Right lobe of liver (tissue), 6 donors: ENCODE measurements at regions not wholly inside any gene's neighbourhood (a gene's known extent, or its start where the extent isn't known, plus 50 kb on each side); places are given as distances from the start of the nearest gene placed in this dataset.
A peak's percentile ranks its signal among the peaks of the same experiment; 100 is the strongest.

Source experiments
- ATAC-seq, 4 donors: fragments of 200-7000 bp; cut with Tn5 transposase; one replicate each; pipeline ENCODE4 v1.9.1; 2020; ENCODE audit warnings: mild to moderate bottlenecking in 4 of 4, moderate library complexity in 4 of 4
- DNase-seq, 3 donors: peaks; one replicate each; pipeline ENCODE4 v3.0.0-alpha.2; 2020
- H3K27ac ChIP-seq, 3 donors: fragments of 200-600 bp; one replicate each; pipeline ENCODE4 v1.8.0; 2022
- H3K27me3 ChIP-seq, 2 donors: fragments of 200-600 bp; one replicate each; pipeline ENCODE4 v1.8.0; 2022
- H3K36me3 ChIP-seq, 4 donors: fragments of 200-600 bp; sonication (generic) in 1 of 4; one replicate each; pipeline versions ENCODE4 v1.5.1 to v1.8.0; 2017 to 2022; ENCODE audit warnings: control low read depth in 1 of 4
- H3K4me1 ChIP-seq, 4 donors: fragments of 200-600 bp; sonication (generic) in 1 of 4; one replicate each; pipeline versions ENCODE4 v1.5.1 to v1.8.0; 2017 to 2022; ENCODE audit warnings: control low read depth in 1 of 4
- H3K4me3 ChIP-seq, 3 donors: fragments of 200-600 bp; one replicate each; pipeline ENCODE4 v1.8.0; 2022
- H3K9me3 ChIP-seq, 4 donors: fragments of 200-600 bp; sonication (generic) in 1 of 4; one replicate each; pipeline versions ENCODE4 v1.5.1 to v1.8.0; 2017 to 2022; ENCODE audit warnings: control low read depth in 1 of 4
- CTCF ChIP-seq, 4 donors: fragments of 200-600 bp in 3 of 4; fragments of 450-650 bp in 1 of 4; IDR thresholded peaks; one replicate each; pipeline versions ENCODE4 v1.5.1 to v1.8.0; 2016 to 2022; ENCODE audit warnings: antibody characterized with exemption in 4 of 4, mild to moderate bottlenecking in 2 of 4
- POLR2A ChIP-seq: fragments of 450-650 bp; IDR thresholded peaks from one replicate; pipeline ENCODE4 v1.6.1; 2017; ENCODE audit warnings: antibody characterized with exemption, mild to moderate bottlenecking
- WGBS: methylation state at CpG from one replicate; pipeline ENCODE4 v1.1.6; 2018; ENCODE audit warnings: low coverage, low lambda C conversion rate; ENCODE audit not compliant: insufficient coverage; ENCODE audit errors: missing lambda C conversion rate; 5-methylcytosine and 5-hydroxymethylcytosine counted together
- intact Hi-C, 2 donors: fragments of 100-400 bp; cut with DNase I; formaldehyde crosslinking; loops; one replicate each; pipeline versions ENCODE4 v1.11.2 to v1.14.1; 2022
- donor health status: DM: no; HTN: yes; CAD: no.
- donor health status: DM: no; HTN: no; CAD: no.
- donor health status: DM: no; HTN: no; CAD: no.
- donor health status: DM: no; HTN: yes; CAD: no.
- donor health status: DM: no; HTN: yes; CAD: no.

- TF ChIP-seq CTCF (IDR thresholded peaks at IDR 0.05), result no peak
- TF ChIP-seq POLR2A, result no peak
- Histone ChIP-seq H3K36me3 (no peaks in the 10 kb centered on the region), H3K4me1 (no peaks in the 10 kb centered on the region), H3K27ac (no peak overlapping the region), H3K27me3 (no peaks in the 10 kb centered on the region), H3K4me3 (no peak overlapping the region), H3K9me3 (no peaks in the 10 kb centered on the region)
- intact Hi-C loops, result no loop called here
- ATAC-seq (no peak), DNase-seq (no peak)
- 22% methylated on average over 1 of the region's 1 CpG for whole genome bisulfite sequencing
Measured at GRCh38 chr2:66306483-66306882, 128.4 kb upstream of the MEIS1 start.

GRCh38 chr2:66305718-66306117, 129.2 kb upstream of the MEIS1 start:
- DNase-seq, result no peak
- H3K27ac ChIP-seq, result no peak overlapping the region
- 66% methylated on average over 9 of the region's 12 CpGs for WGBS

GRCh38 chr2:66303471-66303870, 131.5 kb upstream of the MEIS1 start:
- H3K27ac ChIP-seq, result no peak overlapping the region
- intact Hi-C loops, result no loop called here

More at GRCh38 chr2:66305718-66306117, 129.2 kb upstream of the MEIS1 start:
- ATAC-seq, result no peak
- no peak for TF ChIP-seq CTCF (IDR thresholded peaks at IDR 0.05)
- TF ChIP-seq POLR2A, result no peak
- intact Hi-C loops, result no loop called here
- H3K9me3 ChIP-seq, result no peaks in the 10 kb centered on the region
- H3K4me1 ChIP-seq, result no peaks in the 10 kb centered on the region
- no peaks in the 10 kb centered on the region for H3K36me3 ChIP-seq
- no peak overlapping the region for H3K4me3 ChIP-seq
- H3K27me3 ChIP-seq, result no peaks in the 10 kb centered on the region

GRCh38 chr2:66301767-66302140, 133.2 kb upstream of the MEIS1 start:
- no peaks in the 10 kb centered on the region for H3K27me3 ChIP-seq
- no peaks in the 10 kb centered on the region for H3K9me3 ChIP-seq
- no peak overlapping the region for H3K4me3 ChIP-seq
- TF ChIP-seq POLR2A, result no peak
- no peak for TF ChIP-seq CTCF (IDR thresholded peaks at IDR 0.05)
- no peak overlapping the region for H3K27ac ChIP-seq
- ATAC-seq, result peak in 1 of 4 donors; percentile 26
- no peak for DNase-seq
- no peaks in the 10 kb centered on the region for H3K4me1 ChIP-seq
- H3K36me3 ChIP-seq, result no peaks in the 10 kb centered on the region
- 76% methylated on average over 4 of the region's 9 CpGs for WGBS
- intact Hi-C loops, result no loop called here

More at GRCh38 chr2:66303471-66303870, 131.5 kb upstream of the MEIS1 start:
- DNase-seq (no peak), ATAC-seq (no peak)
- Histone ChIP-seq H3K9me3 (no peaks in the 10 kb centered on the region), H3K4me1 (no peaks in the 10 kb centered on the region), H3K36me3 (no peaks in the 10 kb centered on the region), H3K27me3 (no peaks in the 10 kb centered on the region), H3K4me3 (no peak overlapping the region)
- TF ChIP-seq CTCF (IDR thresholded peaks at IDR 0.05), result no peak
- TF ChIP-seq POLR2A, result no peak
- WGBS, result 80% methylated on average over 4 of the region's 4 CpGs
